ENCODE measurements at regions not wholly inside any gene's neighbourhood (a gene's known extent, or its start where the extent isn't known, plus 50 kb on each side); places are given as distances from the start of the nearest gene placed in this dataset.
A peak's percentile ranks its signal among the peaks of the same experiment; 100 is the strongest.

DNA sequence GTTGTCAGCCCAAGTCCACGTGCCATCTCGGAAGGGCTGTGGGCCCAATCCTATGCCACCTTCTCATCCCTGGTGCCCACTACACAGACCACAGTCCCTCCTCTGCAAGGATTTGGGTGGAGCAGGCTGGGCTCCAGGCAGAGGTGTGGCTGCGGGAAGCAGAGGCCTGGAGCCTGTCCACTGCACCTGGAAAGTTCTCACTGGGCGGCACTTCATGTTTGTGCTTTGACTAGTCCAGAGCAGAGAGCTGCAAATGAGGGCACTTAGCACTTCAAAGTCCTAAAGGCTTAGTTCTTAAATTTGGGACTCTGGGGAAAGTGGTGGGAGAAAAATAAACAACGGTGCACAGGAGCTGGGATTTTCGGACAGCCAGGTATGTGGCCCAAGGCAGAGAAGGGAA is 308.9 kb upstream of the POU3F3 start:
- DNase-seq (ENCODE audit: low read depth in 4 of 6, low spot score in 6 of 6) = no peak
- Histone ChIP-seq H3K36me3 (ENCODE audit: control insufficient read depth, insufficient read depth, low read length) (no peaks in the 10 kb centered on the region), H3K9me3 (ENCODE audit: control insufficient read depth, insufficient read depth, low read length) (no peaks in the 10 kb centered on the region), H3K27me3 (ENCODE audit: control insufficient read depth, insufficient read depth, low read length) (no peaks in the 10 kb centered on the region), H3K4me1 (ENCODE audit: control insufficient read depth, insufficient read depth, low read length) (peaks cover 4% of the 10 kb centered on the region), H3K4me3 (ENCODE audit: low read depth, low read length) (no peak overlapping the region), H3K27ac (ENCODE audit: low read depth, low read length) (no peak overlapping the region)
- WGBS (ENCODE audit: insufficient coverage) = 96% methylated on average over 6 of the region's 6 CpGs

DNA sequence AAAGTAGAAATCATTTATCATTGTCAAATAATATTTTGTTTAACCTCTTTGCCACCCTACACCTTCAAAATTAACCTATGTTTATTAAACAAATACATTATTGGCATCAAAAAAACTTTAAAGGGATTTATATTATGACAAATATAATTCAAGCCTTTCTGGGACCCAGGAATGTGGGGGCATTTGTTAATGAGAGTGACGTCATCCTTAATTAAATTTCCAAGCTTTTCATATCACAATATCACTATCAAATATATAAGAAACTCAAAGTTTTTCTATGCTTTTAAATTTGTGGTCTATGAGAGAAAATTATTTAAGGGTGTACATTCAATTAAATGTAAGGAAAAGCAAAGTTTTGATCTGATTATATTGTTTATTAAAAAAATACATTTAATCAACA is 307.4 kb upstream of the POU3F3 start:
- peaks cover 4% of the 10 kb centered on the region for H3K4me1 ChIP-seq (ENCODE audit: control insufficient read depth, insufficient read depth, low read length)
- H3K27me3 ChIP-seq (ENCODE audit: control insufficient read depth, insufficient read depth, low read length) = no peaks in the 10 kb centered on the region
- no peaks in the 10 kb centered on the region for H3K9me3 ChIP-seq (ENCODE audit: control insufficient read depth, insufficient read depth, low read length)
- H3K27ac ChIP-seq (ENCODE audit: low read depth, low read length) = no peak overlapping the region
- no peak overlapping the region for H3K4me3 ChIP-seq (ENCODE audit: low read depth, low read length)
- H3K36me3 ChIP-seq (ENCODE audit: control insufficient read depth, insufficient read depth, low read length) = no peaks in the 10 kb centered on the region
- no peak for DNase-seq (ENCODE audit: low read depth in 4 of 6, low spot score in 6 of 6)
- WGBS (ENCODE audit: insufficient coverage) = no CpG with 5 or more reads among the region's 1 CpG

DNA sequence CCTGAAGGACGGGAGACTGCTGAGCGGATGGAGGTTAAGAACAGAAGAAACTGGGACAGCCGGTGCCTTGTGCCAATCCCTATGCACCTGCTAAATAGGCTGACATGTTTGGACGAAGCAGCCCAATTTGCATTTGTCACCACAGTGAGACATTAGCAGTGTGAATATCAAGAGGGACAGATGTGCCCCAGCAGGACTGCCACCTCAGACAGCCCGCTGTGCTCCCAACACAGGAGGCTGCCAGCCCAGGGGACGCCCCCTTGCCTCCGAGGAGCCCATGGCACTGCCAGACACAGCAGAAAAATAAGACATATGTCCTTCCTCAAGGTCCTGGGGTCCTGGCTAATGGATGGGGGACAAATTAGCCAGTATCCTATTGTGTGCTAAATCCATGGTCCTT is 306.7 kb upstream of the POU3F3 start:
- no peaks in the 10 kb centered on the region for H3K9me3 ChIP-seq (ENCODE audit: control insufficient read depth, insufficient read depth, low read length)
- peaks cover 4% of the 10 kb centered on the region for H3K4me1 ChIP-seq (ENCODE audit: control insufficient read depth, insufficient read depth, low read length)
- WGBS (ENCODE audit: insufficient coverage) = 37% methylated on average over 4 of the region's 7 CpGs
- peak in 2 of 6 donors; percentile 4 to 55 for DNase-seq (ENCODE audit: low read depth in 4 of 6, low spot score in 6 of 6)
- no peak overlapping the region for H3K4me3 ChIP-seq (ENCODE audit: low read depth, low read length)
- H3K36me3 ChIP-seq (ENCODE audit: control insufficient read depth, insufficient read depth, low read length) = no peaks in the 10 kb centered on the region
- no peaks in the 10 kb centered on the region for H3K27me3 ChIP-seq (ENCODE audit: control insufficient read depth, insufficient read depth, low read length)
- H3K27ac ChIP-seq (ENCODE audit: low read depth, low read length) = no peak overlapping the region

- peak in 1 of 6 donors; percentile 52 for DNase-seq (ENCODE audit: low read depth in 4 of 6, low spot score in 6 of 6)
- WGBS (ENCODE audit: insufficient coverage) = 30% methylated on average over 7 of the region's 8 CpGs
- no peaks in the 10 kb centered on the region for H3K9me3 ChIP-seq (ENCODE audit: control insufficient read depth, insufficient read depth, low read length)
- H3K4me3 ChIP-seq (ENCODE audit: low read depth, low read length) = no peak overlapping the region
- no peaks in the 10 kb centered on the region for H3K36me3 ChIP-seq (ENCODE audit: control insufficient read depth, insufficient read depth, low read length)
- no peak overlapping the region for H3K27ac ChIP-seq (ENCODE audit: low read depth, low read length)
- no peaks in the 10 kb centered on the region for H3K4me1 ChIP-seq (ENCODE audit: control insufficient read depth, insufficient read depth, low read length)
- no peaks in the 10 kb centered on the region for H3K27me3 ChIP-seq (ENCODE audit: control insufficient read depth, insufficient read depth, low read length)
These were observed 292.7 kb upstream of the POU3F3 start for GRCh38 chr2:104561251-104561650.

GRCh38 chr2:104562537-104562936 is 291.4 kb upstream of the POU3F3 start:
- H3K4me1 ChIP-seq (ENCODE audit: control insufficient read depth, insufficient read depth, low read length) = no peaks in the 10 kb centered on the region
- 45% methylated on average over 2 of the region's 3 CpGs for whole genome bisulfite sequencing (ENCODE audit: insufficient coverage)
- no peak for DNase-seq (ENCODE audit: low read depth in 4 of 6, low spot score in 6 of 6)
- no peak overlapping the region for H3K27ac ChIP-seq (ENCODE audit: low read depth, low read length)
- H3K9me3 ChIP-seq (ENCODE audit: control insufficient read depth, insufficient read depth, low read length) = no peaks in the 10 kb centered on the region
- H3K36me3 ChIP-seq (ENCODE audit: control insufficient read depth, insufficient read depth, low read length) = no peaks in the 10 kb centered on the region
- no peaks in the 10 kb centered on the region for H3K27me3 ChIP-seq (ENCODE audit: control insufficient read depth, insufficient read depth, low read length)
- no peak overlapping the region for H3K4me3 ChIP-seq (ENCODE audit: low read depth, low read length)

DNA sequence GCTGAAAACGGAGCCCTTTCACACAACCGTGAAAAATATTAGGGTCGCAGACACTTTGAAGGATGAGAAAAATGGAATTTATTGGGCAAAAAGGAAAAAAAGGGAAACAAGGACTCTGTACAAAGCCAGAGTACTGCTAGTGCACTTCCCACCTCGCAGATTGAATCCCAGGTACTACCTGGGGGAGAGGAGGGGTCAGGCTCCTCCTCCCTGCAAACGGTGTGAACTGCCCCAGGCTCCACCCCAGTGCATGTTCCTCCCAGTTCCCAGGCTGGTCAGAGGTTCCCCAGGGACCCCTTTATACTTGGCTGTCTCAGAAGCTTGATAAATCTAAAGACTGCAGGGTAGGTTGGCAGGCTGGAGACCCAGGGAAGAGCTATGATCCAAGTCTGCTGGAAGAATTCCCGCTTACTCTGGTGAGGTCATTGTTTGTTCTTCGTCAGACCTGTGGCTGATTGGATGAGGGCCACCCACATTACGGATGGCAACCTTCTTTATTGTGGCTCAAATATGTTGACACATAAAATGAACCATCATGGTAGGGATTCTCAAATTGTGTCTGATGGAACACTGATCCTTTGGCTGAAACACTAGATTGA is 290.4 kb upstream of the POU3F3 start:
- Histone ChIP-seq H3K27me3 (ENCODE audit: control insufficient read depth, insufficient read depth, low read length) (no peaks in the 10 kb centered on the region), H3K4me3 (ENCODE audit: low read depth, low read length) (no peak overlapping the region), H3K4me1 (ENCODE audit: control insufficient read depth, insufficient read depth, low read length) (no peaks in the 10 kb centered on the region), H3K36me3 (ENCODE audit: control insufficient read depth, insufficient read depth, low read length) (no peaks in the 10 kb centered on the region), H3K27ac (ENCODE audit: low read depth, low read length) (no peak overlapping the region), H3K9me3 (ENCODE audit: control insufficient read depth, insufficient read depth, low read length) (no peaks in the 10 kb centered on the region)
- peak in 2 of 6 donors; percentile 11 to 34 for DNase-seq (ENCODE audit: low read depth in 4 of 6, low spot score in 6 of 6)
- WGBS (ENCODE audit: insufficient coverage) = 87% methylated on average over 5 of the region's 8 CpGs

DNA sequence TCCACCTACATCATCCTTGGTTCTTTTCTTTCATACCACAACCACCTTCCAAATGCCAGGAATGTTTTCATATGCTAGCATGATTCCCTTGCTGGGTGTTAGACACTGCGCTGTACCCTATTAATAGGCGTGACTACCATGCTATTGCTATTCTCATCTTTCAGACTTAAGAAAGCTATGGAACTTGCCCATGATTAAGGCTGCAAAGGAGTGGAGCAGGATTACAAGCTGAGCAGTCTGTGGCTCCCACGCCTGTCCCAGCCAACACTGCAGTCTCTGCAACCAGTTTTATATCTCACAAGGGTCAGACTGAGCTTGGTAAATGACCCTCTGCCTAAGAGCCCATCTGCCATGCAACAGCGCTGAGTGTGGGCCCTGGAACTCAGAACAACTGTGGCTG is 285.7 kb upstream of the POU3F3 start:
- WGBS (ENCODE audit: insufficient coverage) = 96% methylated on average over 3 of the region's 4 CpGs
- H3K4me1 ChIP-seq (ENCODE audit: control insufficient read depth, insufficient read depth, low read length) = no peaks in the 10 kb centered on the region
- no peak overlapping the region for H3K4me3 ChIP-seq (ENCODE audit: low read depth, low read length)
- DNase-seq (ENCODE audit: low read depth in 4 of 6, low spot score in 6 of 6) = no peak
- no peaks in the 10 kb centered on the region for H3K9me3 ChIP-seq (ENCODE audit: control insufficient read depth, insufficient read depth, low read length)
- H3K27me3 ChIP-seq (ENCODE audit: control insufficient read depth, insufficient read depth, low read length) = no peaks in the 10 kb centered on the region
- H3K36me3 ChIP-seq (ENCODE audit: control insufficient read depth, insufficient read depth, low read length) = no peaks in the 10 kb centered on the region
- no peak overlapping the region for H3K27ac ChIP-seq (ENCODE audit: low read depth, low read length)

GRCh38 chr2:104570259-104570658 is 283.7 kb upstream of the POU3F3 start:
- Histone ChIP-seq H3K27ac (ENCODE audit: low read depth, low read length) (no peak overlapping the region), H3K4me3 (ENCODE audit: low read depth, low read length) (no peak overlapping the region), H3K9me3 (ENCODE audit: control insufficient read depth, insufficient read depth, low read length) (no peaks in the 10 kb centered on the region), H3K4me1 (ENCODE audit: control insufficient read depth, insufficient read depth, low read length) (no peaks in the 10 kb centered on the region), H3K36me3 (ENCODE audit: control insufficient read depth, insufficient read depth, low read length) (no peaks in the 10 kb centered on the region), H3K27me3 (ENCODE audit: control insufficient read depth, insufficient read depth, low read length) (no peaks in the 10 kb centered on the region)
- WGBS (ENCODE audit: insufficient coverage) = no CpG with 5 or more reads among the region's 2 CpGs
- DNase-seq (ENCODE audit: low read depth in 4 of 6, low spot score in 6 of 6) = no peak

DNA sequence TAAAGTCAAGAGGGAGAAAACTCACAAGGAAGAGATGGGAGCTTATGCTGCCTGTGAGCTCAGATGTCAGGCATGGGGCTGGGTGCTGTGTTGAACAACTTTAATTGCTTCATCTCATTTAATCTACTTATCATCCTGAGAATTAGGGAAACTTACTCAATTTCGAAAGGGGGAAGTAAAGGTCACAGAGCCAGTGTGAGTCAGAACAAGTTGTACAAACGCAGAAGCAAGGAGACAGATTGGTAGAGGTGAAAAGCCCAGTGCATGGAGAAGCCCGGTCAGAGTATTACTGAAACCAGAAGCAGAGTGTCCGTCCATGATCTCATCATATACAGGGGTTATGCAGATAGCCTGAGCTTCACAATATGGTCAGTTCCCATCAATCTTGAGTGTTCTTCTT is 281.1 kb upstream of the POU3F3 start:
- Histone ChIP-seq H3K27me3 (ENCODE audit: control insufficient read depth, insufficient read depth, low read length) (no peaks in the 10 kb centered on the region), H3K27ac (ENCODE audit: low read depth, low read length) (no peak overlapping the region), H3K4me1 (ENCODE audit: control insufficient read depth, insufficient read depth, low read length) (no peaks in the 10 kb centered on the region), H3K36me3 (ENCODE audit: control insufficient read depth, insufficient read depth, low read length) (no peaks in the 10 kb centered on the region), H3K4me3 (ENCODE audit: low read depth, low read length) (no peak overlapping the region), H3K9me3 (ENCODE audit: control insufficient read depth, insufficient read depth, low read length) (no peaks in the 10 kb centered on the region)
- 98% methylated on average over 4 of the region's 4 CpGs for WGBS (ENCODE audit: insufficient coverage)
- DNase-seq (ENCODE audit: low read depth in 4 of 6, low spot score in 6 of 6) = no peak

DNA sequence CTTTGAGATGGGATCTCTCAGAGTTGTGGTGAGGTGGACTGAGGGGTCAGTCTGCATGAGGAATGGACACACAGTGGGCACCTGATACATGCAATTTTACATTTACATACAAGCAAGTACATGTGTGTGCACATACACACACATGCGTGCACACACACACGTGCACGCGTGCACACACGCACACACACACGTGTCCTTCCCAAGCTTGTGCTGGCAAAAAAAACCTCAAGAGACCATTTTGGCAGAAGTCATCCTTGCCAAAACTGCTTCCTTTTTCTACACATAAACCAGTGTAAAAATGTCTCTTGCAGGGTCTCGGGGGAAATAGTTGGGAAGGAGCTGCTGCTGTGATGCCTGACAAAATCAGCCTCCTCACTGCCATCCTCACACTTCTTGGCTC is 279.5 kb upstream of the POU3F3 start:
- WGBS (ENCODE audit: insufficient coverage) = 97% methylated on average over 6 of the region's 7 CpGs
- no peak for DNase-seq (ENCODE audit: low read depth in 4 of 6, low spot score in 6 of 6)
- H3K27me3 ChIP-seq (ENCODE audit: control insufficient read depth, insufficient read depth, low read length) = no peaks in the 10 kb centered on the region
- no peaks in the 10 kb centered on the region for H3K4me1 ChIP-seq (ENCODE audit: control insufficient read depth, insufficient read depth, low read length)
- no peaks in the 10 kb centered on the region for H3K9me3 ChIP-seq (ENCODE audit: control insufficient read depth, insufficient read depth, low read length)
- H3K36me3 ChIP-seq (ENCODE audit: control insufficient read depth, insufficient read depth, low read length) = no peaks in the 10 kb centered on the region
- no peak overlapping the region for H3K27ac ChIP-seq (ENCODE audit: low read depth, low read length)
- H3K4me3 ChIP-seq (ENCODE audit: low read depth, low read length) = no peak overlapping the region

Measured in spinal cord (tissue), 9 donors.